Epithelial cell of esophagus (primary cell): ENCODE measurements at regions not wholly inside any gene's neighbourhood (a gene's known extent, or its start where the extent isn't known, plus 50 kb on each side); places are given as distances from the start of the nearest gene placed in this dataset.

Experiments used
- DNase-seq: peaks from one replicate; pipeline ENCODE4 v3.0.0; 2010; ENCODE audit warnings: low read depth
- H3K4me3 ChIP-seq: 2 replicates; pipeline ENCODE4 v1.5.1; 2011; ENCODE audit warnings: mild to moderate bottlenecking, low read length, control low read depth
- CTCF ChIP-seq: IDR thresholded peaks from 2 replicates; pipeline ENCODE4 v1.5.1; 2011; ENCODE audit warnings: low read depth, mild to moderate bottlenecking, low read length, control low read depth, inconsistent platforms; ENCODE audit not compliant: insufficient read depth; ENCODE audit errors: missing control alignments

GRCh38 chr4:111649308-111649707, 495.9 kb upstream of the FAM241A start:
- DNase-seq, result no peak
- no peak overlapping the region for H3K4me3 ChIP-seq
- TF ChIP-seq CTCF, result no peak

- no peak for DNase-seq
- no peak overlapping the region for H3K4me3 ChIP-seq
- no peak for TF ChIP-seq CTCF
Measured at GRCh38 chr4:111650146-111650545, 495.1 kb upstream of the FAM241A start.

- DNase-seq, result no peak
- H3K4me3 ChIP-seq, result no peak overlapping the region
- TF ChIP-seq CTCF, result no peak
Measured at GRCh38 chr4:111650674-111651086, 494.6 kb upstream of the FAM241A start.

GRCh38 chr4:111652236-111652635, 493.0 kb upstream of the FAM241A start:
- no peak for TF ChIP-seq CTCF
- no peak overlapping the region for H3K4me3 ChIP-seq
- DNase-seq, result peak; percentile 77

GRCh38 chr4:111652986-111653385, 492.3 kb upstream of the FAM241A start:
- no peak overlapping the region for H3K4me3 ChIP-seq
- TF ChIP-seq CTCF, result no peak
- DNase-seq, result peak; percentile 49

GRCh38 chr4:111662496-111662895, 482.8 kb upstream of the FAM241A start:
- DNase-seq, result no peak
- no peak overlapping the region for H3K4me3 ChIP-seq
- TF ChIP-seq CTCF, result no peak

GRCh38 chr4:111664308-111664945, 480.8 kb upstream of the FAM241A start:
- no peak for DNase-seq
- TF ChIP-seq CTCF, result no peak
- H3K4me3 ChIP-seq, result no peak overlapping the region
